Adrenal gland (tissue), 5 donors: ENCODE measurements at regions not wholly inside any gene's neighbourhood (a gene's known extent, or its start where the extent isn't known, plus 50 kb on each side); places are given as distances from the start of the nearest gene placed in this dataset.

ENCODE experiments used
- CTCF ChIP-seq, 6 experiments: fragments of 450-650 bp in 4 of 6; fragments of 200-600 bp in 2 of 6; sonication (generic) in 1 of 6; IDR thresholded peaks; 1 replicate in 5 of 6; 2 replicates in 1 of 6; pipeline versions ENCODE4 v1.5.1 to v1.8.0; 2016 to 2021; ENCODE audit warnings: antibody characterized with exemption in 6 of 6, mild to moderate bottlenecking in 2 of 6, moderate library complexity in 1 of 6
- POLR2A ChIP-seq, 2 donors: fragments of 450-650 bp; IDR thresholded peaks; one replicate each; pipeline ENCODE4 v1.6.1; 2017; ENCODE audit warnings: antibody characterized with exemption in 2 of 2, mild to moderate bottlenecking in 2 of 2, moderate library complexity in 1 of 2
- donor health status: DM: no; HTN: no; CAD: no.

GRCh38 chr2:239776436-239777005 is 248.6 kb downstream of the NDUFA10 start:
- TF ChIP-seq CTCF (IDR thresholded peaks at IDR 0.05): no peak
- no peak for TF ChIP-seq POLR2A (IDR thresholded peaks at IDR 0.05)
